IPS DF 19.7 (cell line): ENCODE measurements at regions not wholly inside any gene's neighbourhood (a gene's known extent, or its start where the extent isn't known, plus 50 kb on each side); places are given as distances from the start of the nearest gene placed in this dataset.
A peak's percentile ranks its signal among the peaks of the same experiment; 100 is the strongest.

Experiments used
- DNase-seq: peaks from one replicate; pipeline ENCODE4 v3.0.0-alpha.2; 2013; ENCODE audit warnings: low read depth, low spot score

DNA sequence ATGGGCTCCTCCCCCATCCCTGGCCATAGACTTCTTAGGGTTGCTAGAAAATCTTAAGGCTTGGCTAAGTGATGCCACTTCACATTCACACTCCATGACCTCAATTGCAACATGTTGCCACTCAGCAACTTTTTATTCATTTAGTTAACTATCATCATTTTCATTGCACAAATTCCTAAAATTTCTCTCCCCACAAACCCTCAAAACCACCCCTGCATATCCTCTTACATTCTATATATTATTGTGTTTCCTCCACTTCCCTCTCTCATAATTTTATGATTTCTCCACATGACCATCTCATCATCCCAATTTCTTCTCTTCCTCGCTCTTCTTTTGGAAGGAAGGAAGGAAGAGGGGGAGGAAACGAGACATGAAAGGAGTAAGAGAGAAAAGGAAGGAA lies 436.0 kb downstream of the HACE1 start:
- DNase-seq = no peak

DNA sequence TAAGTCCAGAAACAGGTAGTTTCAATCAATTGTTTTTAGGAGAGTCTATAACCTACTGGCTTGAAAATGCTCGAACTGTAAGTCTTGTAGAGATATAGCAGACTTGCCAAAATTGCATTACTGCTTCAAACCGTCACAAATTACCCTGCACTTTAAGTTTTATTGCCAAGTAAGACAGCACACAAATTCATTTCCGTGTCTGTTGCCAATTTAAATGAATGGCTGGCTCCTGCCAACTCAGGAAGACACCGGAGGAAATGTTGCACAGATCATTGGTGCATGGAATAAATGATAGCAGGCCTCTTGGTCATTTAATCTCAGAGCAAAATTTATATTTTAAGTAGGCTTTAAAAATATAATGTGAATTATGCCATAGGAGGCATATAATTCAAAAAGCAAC lies 438.1 kb downstream of the HACE1 start:
- no peak for DNase-seq

DNA sequence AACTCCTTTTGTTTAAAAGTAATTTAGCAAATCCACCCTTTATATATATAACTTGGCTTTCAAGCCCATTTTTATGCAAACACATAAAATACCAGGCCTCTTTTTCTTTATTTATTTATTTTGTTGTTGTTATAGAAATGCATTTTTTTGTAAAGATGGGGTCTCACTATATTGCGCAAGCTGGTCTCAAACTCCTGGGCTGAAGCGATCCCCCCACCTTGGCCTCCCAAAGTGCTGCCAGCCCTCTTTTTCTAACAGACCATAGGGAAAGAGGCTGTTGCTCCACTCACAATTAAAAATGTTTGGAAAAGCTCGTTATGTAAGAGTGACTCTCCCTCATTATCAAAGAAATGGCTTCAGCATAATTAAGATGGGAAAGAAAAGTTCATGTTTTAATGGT lies 440.9 kb downstream of the HACE1 start:
- no peak for DNase-seq

DNA sequence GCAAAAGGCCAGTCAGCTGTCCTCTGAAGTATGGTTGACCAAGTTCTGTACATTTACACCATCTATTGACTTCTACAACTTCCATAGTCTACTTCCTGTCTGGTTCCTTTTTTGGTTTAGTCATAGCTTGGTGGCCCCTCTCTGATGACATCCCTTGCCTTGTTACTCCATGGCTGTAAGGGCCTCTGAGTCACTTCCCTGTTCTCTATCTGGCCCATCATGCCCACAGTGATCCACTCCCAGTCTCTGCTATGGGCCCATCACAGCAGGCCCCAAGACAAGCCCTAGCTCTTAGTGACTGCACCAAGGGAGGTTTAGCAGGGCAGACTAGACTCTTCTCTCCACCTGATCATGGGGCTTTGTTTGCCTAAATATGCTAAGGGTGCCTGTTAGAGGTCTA lies 441.6 kb downstream of the HACE1 start:
- no peak for DNase-seq

DNA sequence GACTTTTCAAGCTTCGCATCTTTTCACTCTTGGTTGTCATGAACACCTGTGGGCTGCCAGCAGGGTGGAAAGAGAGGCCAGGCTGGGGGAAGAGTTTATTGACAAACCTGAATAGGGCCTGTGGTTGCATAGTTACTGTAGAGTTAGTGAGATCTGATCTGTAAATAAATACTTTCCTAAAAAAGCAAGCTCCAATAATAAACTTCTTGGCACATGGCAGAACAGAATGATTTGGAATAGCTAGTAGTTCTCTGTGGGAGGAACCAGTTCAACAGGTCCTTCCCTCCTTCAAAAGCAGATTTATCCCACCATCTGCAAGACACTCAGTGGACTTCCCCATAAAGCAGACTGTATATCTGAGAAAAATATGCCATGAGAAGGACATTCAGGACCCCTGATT lies 445.0 kb downstream of the HACE1 start:
- DNase-seq = no peak

DNA sequence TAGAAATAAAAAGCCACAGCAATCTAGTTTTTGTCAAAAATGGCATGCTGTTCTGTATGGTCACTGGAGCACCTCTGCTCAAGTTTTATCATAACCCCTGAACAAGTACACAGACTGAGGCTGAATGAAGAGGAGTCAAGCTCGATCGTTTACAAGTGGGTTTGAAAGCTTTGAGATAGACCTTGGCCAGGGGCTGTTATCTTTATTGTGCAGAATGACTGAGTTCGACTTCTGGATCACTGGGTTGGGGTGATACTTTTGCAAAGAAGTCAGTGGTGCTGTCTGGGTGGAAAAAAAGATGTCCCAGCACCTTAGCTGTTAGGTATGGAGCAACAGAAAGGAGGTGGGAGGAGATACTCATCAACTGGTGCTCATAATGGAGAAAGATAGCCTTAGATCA lies 446.0 kb downstream of the HACE1 start:
- no peak for DNase-seq

DNA sequence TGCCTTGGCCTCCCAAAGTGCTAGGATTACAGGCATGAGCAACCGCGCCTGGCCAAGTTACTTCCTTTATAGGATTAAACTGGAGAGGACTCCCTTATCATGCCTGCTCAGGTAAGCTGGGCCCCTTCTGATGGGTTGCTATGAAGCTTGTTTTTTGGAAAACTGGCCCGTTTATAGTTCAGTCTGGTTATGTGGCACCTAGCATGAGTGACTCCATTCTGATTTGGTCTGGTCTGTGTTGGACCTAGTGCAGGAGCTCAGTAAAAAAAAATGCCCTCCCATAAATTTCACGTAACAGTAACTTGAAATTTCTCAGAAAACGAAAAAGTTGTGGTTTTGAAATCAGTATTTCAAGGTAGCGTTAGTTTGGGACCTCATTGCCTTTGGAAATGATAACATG lies 448.4 kb downstream of the HACE1 start:
- DNase-seq = no peak

DNA sequence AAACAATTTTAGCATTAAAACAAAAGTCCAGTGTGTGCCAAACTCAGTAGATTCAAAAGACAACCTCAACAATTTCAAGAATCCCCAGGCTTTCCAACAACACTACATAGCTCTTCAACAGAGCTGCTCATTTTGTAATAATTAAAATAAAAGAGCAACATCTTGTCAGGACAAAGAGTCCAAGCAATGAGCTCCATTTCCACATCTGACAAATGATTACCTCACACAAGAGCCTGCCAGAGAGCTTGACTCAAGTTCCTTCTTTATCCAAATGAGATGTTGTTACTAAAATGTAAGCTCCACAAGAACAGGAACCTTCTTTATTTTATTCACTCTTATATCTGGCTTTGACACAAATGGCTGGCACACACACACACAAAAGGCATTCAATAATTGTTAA lies 449.8 kb downstream of the HACE1 start:
- no peak for DNase-seq

DNA sequence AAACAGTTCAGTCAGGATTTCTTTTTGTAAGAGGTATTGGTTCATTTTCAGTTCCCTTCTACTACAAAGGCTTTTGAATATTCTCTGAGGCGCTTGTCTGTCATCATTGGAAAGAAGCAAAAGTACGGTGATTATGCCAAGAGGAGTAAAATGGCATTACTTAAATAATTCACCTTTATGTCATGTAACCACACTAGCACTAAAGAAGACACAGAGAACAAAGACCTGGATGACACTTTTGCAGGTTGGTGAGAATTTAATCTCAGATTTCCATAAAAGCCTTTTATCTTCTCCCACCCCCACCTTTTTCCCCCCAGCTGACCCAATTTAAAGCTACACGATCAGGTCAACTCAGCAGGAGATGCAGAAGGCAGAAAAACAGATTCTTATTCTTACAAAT lies 451.8 kb downstream of the HACE1 start:
- no peak for DNase-seq

DNA sequence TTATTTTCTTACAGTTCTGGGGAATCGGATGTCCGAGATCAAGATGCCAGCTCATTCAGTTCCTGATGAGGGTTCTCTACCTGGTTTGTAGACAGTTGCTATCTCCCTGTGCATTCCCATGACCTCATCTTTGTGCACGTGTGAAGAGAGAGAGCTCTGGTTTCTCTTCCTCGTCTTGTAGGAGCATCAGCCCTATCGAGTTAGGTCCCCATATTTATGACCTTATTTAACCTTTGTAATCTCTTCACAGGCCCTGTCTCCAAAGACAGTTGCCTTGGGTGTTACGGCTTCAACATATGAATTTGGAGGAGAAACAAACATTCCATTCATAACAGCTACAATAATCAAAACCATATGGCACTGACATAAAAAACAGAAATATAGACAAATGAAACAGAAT lies 455.3 kb downstream of the HACE1 start:
- DNase-seq = no peak

DNA sequence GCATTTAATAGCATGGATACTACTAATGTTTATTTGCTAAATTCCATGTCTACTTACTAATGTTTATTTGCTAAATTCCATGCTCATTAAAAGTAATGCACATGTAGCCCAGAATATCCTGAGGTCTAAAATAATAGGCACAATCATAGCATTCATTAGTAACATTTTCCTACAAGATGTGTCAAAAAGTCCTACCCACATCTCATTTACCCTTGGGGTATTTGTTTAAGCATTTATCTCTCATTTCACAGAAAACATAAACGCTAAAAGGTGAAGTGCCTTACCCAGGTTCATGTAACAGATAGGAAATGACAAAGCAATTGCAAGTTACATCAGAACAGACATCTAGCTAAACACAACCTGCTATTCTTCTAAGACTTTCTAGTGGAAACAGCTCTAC lies 457.1 kb downstream of the HACE1 start:
- no peak for DNase-seq

DNA sequence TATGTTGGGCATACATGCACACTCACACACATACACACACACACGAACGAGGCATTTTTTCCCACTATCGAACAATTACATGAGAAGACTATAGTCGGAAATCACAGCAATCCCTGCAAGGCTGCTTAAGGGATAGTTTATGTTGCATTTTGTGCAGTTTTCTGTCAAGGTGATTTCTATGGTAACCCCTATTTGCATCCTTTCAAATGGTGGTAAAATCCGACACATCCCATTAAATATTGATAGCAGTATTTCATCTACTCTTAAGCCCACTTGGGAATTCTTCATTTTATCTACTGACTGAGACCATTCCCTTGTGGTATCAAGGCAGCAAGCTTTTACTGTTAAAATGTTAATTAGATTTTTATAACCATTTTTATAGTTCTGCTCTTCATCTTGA lies 457.8 kb downstream of the HACE1 start:
- DNase-seq = no peak

DNA sequence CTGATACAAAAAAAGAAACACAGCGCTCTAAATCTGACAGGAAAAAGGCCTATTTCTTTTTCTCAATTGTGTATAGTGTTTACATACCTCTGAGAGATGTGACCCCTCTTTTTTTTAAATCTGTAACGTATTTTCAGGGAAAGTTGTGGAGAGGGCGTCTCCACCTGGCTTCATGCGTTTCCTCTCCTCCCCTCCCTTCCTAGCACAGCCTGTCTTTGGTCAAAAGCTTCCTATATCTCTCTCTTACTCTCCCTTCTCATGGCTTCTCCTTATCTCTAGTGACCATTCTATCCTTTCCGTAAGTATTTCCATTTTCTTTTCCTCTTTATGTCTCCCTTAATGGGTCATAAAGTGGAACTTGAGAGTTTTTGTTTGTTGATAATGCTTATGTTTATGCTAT lies 458.9 kb downstream of the HACE1 start:
- no peak for DNase-seq

DNA sequence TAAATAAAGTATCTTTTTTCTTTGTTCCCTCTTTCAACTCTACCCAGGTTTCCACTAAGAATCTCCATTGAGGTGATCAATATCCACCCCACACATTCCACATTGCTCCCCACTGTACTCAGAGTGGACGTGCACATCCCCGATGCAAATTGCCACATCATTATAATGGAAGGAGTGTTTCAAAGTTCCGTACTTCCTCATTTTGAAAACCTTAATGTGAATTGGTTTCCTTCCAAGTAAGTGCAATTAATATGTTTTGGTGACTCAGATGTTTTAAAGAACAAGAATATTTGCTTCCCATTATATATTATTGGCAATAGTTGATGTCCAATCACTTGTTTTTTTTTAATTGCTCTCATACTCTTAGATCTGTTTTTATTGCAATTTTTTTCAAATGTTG lies 463.6 kb downstream of the HACE1 start:
- DNase-seq = no peak

DNA sequence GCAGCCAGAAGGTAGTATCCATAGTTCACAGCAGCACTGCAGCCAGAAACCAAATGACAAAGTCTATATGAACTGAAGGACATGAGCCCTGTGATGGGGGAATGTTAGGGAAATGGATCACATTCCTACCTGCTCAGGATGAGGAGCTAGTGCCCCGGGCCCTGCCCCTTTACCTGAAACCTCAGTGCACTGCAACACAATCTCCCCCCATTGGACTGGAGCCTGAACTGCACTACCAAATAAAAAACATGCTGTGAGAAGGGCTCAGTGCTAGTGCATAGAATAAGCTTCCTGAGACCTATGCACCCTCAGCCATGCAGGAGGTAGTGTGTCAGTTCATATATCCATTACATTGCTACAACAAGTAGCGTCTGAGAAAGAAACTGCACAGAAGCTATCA lies 477.8 kb downstream of the HACE1 start:
- DNase-seq = peak; percentile 15

DNA sequence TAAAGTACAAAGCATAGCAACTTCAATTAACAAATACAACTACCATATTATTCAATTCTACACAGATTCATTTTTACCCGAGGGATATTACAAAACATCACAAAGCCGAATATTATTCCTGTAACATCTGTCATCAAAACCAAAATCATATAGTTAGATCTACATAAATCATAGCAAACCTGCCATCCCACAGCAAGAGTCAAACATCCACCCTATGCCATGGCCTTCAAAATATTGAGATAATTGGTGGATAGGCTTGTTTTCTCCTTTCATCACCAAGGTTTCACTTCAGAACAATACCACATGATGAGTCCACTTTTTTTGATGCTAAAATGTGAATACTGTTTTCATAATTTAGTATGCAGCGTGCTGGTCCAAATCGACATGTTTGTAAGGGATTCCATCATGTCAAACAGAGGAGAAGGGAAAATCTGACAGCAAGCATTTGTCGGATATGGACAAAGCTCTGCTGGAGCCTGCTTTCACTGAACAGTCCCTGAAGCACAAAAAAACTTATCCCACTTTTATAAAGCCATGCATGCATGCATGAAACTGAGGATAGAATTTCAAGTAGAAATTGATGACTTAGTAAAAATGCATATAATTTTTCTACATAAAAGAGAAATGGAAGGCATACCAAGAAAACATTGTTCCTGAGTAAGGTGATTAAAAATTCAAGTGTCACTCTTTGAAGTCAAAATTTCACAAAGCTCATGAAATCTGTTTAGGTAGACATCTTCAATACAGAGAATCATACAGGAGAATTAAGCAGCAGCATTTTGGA lies 494.1 kb downstream of the HACE1 start:
- DNase-seq = no peak

DNA sequence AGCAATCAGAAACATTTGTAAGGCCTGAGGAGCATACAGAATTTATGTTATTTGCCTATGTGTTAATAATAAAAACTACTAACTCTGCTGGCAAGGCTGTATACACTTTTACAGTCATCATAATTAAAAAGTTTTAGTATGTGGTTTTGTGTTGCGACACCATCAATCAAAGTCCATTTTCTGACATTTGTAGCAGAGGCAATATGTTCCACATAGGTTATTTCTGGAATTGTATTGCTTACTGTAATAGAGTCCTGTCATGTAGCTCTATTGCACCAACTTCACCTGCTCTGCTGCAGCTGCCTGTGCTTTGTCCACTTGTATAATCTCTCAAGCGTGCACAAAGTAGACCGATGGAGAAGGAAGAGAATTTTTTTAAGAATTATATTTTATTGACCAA lies 501.8 kb downstream of the HACE1 start:
- no peak for DNase-seq

DNA sequence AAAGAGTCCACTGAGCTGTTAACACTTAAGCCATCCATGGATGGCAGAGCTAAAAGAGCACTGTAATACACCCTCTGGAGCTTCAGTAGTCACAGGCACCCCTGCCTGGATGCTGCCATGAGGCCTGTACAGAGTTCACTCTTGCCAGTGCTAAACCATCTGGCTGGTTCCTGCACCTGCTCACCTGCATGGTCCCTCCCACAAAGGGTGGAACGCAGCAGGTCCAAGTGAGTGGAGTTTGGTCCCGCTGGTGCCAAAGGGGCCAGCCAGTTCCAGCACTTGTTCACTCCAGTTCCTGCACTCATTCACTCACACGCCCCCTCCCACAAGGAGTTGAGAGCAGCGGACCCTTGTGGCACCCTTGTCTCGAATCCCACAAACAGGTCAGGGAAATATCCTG lies 503.5 kb downstream of the HACE1 start:
- DNase-seq = no peak

DNA sequence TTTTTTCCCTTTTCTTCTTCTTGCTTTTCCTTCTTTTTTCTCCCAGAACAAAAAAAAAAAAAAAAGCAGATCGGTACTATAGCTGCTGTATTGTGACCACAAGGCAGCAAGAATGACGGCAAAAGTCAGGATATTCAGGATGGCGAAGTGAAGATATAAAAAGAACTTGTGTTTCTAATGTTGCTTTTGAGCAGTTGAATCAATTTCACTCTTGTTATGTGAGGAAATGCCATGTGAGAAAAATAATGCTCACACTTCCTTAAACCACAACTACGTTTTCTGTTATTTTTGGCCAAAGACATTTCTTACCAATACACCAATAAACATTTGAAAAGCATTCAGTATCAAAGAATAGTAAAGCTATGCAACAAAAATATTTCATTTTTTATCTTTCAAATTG lies 510.5 kb downstream of the HACE1 start:
- no peak for DNase-seq

DNA sequence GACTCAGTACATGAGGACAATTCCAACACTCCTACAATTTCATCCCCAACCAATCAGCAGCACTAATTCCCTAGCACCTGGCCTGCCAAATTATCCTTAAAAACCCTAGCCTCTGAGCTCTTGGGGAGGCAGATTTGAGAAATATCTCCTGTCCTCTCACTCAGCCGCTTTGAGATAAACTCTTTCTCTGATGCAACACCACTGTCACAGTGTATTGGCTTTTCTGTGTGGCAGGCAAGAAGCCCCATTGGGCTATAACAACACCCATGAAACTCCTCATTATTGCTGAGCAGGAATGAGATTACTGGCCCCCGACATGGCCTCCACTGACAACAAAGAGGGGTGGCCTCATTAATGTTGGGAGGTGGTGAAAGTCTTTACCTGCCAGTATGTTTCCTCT lies 515.5 kb downstream of the HACE1 start:
- no peak for DNase-seq

DNA sequence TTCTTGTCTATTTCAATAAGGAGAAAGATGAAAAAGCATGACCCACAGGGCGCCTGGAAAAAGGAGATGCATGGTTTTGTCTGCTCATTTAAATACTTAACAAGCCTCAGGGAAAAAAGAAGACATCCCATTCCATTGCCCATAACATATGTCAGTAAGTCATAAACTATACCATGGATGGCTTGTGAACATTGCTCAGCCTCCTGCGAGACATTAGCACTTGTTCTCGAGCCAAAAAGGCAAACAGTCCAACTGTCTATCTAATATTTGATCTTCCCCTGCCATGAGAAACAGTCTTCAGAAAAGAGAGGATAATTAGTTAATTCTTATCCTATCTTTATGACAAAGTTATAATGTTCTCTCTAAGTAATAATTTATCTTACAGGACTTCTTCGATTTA lies 527.4 kb downstream of the HACE1 start:
- no peak for DNase-seq

DNA sequence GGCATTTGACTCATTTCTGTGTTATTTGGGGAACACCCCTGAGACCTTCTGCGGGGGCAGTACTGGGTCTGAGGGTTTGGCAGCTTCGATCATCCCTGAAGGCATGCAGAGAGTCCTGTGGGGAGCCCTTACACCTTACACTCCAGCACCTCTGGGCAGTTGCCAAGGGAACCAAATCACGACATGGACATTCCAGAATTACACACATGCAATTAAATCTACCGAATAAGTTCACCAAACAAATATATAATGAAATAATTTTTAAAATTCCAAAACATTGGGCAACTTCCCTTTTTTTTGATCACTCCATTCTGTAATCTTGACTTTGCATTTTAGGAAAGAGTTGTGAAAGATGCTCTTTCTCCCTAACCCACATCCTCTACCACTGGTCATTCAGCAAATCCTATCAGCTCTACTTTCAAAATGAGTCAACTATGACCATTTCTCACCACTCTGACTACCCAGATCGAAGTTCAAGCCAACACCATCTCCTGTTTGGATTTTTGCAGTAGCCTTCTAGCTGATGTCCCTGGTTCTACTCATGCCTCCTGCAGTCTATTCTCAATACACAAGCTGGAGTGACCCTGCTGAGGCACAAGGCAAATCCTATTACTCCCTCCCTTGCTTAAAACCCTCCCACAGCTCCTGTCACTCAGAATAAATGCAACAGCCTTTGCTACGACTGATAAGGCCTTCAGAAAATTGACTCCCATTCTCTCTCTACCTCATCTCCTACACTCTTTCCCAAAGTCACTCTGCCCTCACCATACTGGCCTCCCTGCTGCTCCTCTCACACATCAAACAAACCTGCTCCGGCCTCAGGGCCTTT lies 533.3 kb downstream of the HACE1 start:
- no peak for DNase-seq
